Activated CD4-positive, alpha-beta T cell treated with anti-CD3 and anti-CD28 coated beads for 36 hours (primary cell): ENCODE measurements at regions not wholly inside any gene's neighbourhood (a gene's known extent, or its start where the extent isn't known, plus 50 kb on each side); places are given as distances from the start of the nearest gene placed in this dataset.

Experiments
- ATAC-seq: fragments of 200-7000 bp; cut with Tn5 transposase; one replicate; pipeline ENCODE4 v1.10.0; 2021; ENCODE audit warnings: mild to moderate bottlenecking, moderate library complexity
- CTCF ChIA-PET: fragments of 350-600 bp; sonication (Branson Sonifier 250); formaldehyde crosslinking; loops from one replicate; lab custom pipeline; 2021; ENCODE audit warnings: antibody characterized with exemption; lab: Charles Lee
- POLR2A ChIA-PET: fragments of 350-600 bp; sonication (Branson Sonifier 250); formaldehyde crosslinking; loops from one replicate; lab custom pipeline; 2021; ENCODE audit warnings: antibody characterized with exemption, inconsistent platforms; lab: Charles Lee
- DNase-seq: peaks from one replicate; pipeline ENCODE4 v3.0.0-alpha.2; 2020
- H3K27ac Mint-ChIP-seq: one replicate; pipeline ENCODE4 v1.8.0; 2021; ENCODE audit warnings: mixed read lengths
- H3K27me3 Mint-ChIP-seq: one replicate; pipeline ENCODE4 v1.8.0; 2021; ENCODE audit warnings: mixed read lengths
- H3K36me3 Mint-ChIP-seq: one replicate; pipeline ENCODE4 v1.8.0; 2021; ENCODE audit warnings: low read depth, mixed read lengths
- H3K4me1 Mint-ChIP-seq: one replicate; pipeline ENCODE4 v1.8.0; 2021; ENCODE audit warnings: mixed read lengths
- H3K4me3 Mint-ChIP-seq: one replicate; pipeline ENCODE4 v1.8.0; 2021; ENCODE audit warnings: mild to moderate bottlenecking, moderate library complexity, mixed read lengths
- H3K9me3 Mint-ChIP-seq: one replicate; pipeline ENCODE4 v1.8.0; 2021; ENCODE audit warnings: low read depth, mixed read lengths
- intact Hi-C, 2 experiments: fragments of 100-400 bp; cut with DNase I in 1 of 2; cut with micrococcal nuclease in 1 of 2; formaldehyde crosslinking; loops; one replicate each; pipeline versions ENCODE4 v1.14.2 to v1.15.1; 2022 to 2024; cut with DNase I, micrococcal nuclease

DNA sequence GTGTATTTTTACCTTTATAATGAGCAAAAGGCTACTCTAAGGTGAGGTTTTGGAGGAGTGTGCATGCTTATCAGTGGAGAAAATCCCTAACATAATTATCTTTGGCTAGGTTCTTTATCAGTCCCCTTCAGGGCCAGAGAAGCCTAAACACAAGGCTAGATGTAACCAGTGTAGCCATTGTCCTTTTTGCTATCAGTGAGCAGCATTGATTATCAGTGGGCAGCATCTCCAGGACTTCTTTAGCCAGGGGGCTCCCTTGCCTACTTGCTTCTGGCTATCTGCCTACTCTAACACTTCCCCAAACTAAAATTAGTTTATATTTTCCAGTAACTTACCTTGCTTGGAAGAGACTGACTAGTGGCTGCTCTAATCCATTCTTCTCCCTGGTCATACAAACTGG lies 595.6 kb downstream of the TRAM1L1 start:
- CTCF ChIA-PET, result no interaction called here
- no peaks in the 10 kb centered on the region for H3K4me1 Mint-ChIP-seq
- DNase-seq, result no peak

DNA sequence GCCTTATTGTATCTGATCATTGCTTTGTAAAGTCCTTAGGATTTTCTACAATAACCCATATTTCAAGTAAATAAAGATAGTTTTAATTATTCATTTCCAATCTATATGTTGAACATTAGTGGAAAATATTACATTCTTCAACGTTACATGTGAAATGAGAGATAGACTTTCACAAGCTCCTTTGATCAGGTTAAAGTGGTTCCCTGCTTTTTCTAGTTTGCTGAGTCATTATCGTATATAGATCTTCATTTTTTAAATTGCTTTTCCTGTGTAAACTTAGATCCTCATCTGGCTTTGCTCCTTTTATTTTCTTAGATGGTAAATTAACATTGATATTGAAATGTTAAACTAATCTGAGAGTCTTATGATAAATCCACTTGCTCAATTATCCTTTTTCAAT lies 599.0 kb downstream of the TRAM1L1 start:
- no peaks in the 10 kb centered on the region for H3K4me1 Mint-ChIP-seq
- H3K4me3 Mint-ChIP-seq, result no peak overlapping the region
- POLR2A ChIA-PET, result no interaction called here
- no peaks in the 10 kb centered on the region for H3K36me3 Mint-ChIP-seq
- H3K27me3 Mint-ChIP-seq, result no peaks in the 10 kb centered on the region
- intact Hi-C loops, result no loop called here
- ATAC-seq, result no peak
- H3K9me3 Mint-ChIP-seq, result peaks cover 3% of the 10 kb centered on the region
- no peak overlapping the region for H3K27ac Mint-ChIP-seq
- no peak for DNase-seq
- CTCF ChIA-PET, result no interaction called here

More for the DNA sequence above, 595.6 kb downstream of the TRAM1L1 start:
- Mint-ChIP-seq H3K36me3 (no peaks in the 10 kb centered on the region), H3K4me3 (no peak overlapping the region), H3K9me3 (peaks cover 3% of the 10 kb centered on the region), H3K27me3 (no peaks in the 10 kb centered on the region), H3K27ac (no peak overlapping the region)
- ATAC-seq, result no peak
- intact Hi-C loops, result no loop called here
- POLR2A ChIA-PET, result no interaction called here

DNA sequence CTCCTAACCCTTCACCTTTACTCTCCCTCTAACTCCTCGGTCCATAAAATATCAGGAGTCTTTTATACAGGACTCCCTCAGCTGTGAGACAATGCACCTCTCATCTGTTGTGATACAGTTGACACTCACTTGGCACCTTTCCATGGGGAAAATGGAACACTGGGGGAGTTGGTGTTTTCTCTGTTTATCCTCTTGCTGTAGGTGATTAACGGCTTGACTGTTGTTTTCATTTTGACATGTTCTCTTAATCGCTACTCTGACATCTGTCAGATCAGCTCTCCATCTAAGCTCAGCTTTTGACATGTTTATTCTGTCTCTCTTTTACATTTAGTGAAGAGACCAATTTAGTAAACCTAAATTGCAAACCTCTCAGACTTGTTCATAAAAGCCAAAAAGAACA lies 604.8 kb downstream of the TRAM1L1 start:
- no peaks in the 10 kb centered on the region for H3K4me1 Mint-ChIP-seq
- ChIA-PET CTCF (interaction anchor here (0.6 to 0.8 kb wide), 2 partner anchors 99 to 252 kb away, joined by 3 to 4 read pairs; no protein-coding TSS in a partner anchor), POLR2A (no interaction called here)
- no peak overlapping the region for H3K4me3 Mint-ChIP-seq
- no peaks in the 10 kb centered on the region for H3K36me3 Mint-ChIP-seq
- no peaks in the 10 kb centered on the region for H3K27me3 Mint-ChIP-seq
- no peak for ATAC-seq
- H3K27ac Mint-ChIP-seq, result no peak overlapping the region
- intact Hi-C loops, result no loop called here
- H3K9me3 Mint-ChIP-seq, result peaks cover 1% of the 10 kb centered on the region
- no peak for DNase-seq

DNA sequence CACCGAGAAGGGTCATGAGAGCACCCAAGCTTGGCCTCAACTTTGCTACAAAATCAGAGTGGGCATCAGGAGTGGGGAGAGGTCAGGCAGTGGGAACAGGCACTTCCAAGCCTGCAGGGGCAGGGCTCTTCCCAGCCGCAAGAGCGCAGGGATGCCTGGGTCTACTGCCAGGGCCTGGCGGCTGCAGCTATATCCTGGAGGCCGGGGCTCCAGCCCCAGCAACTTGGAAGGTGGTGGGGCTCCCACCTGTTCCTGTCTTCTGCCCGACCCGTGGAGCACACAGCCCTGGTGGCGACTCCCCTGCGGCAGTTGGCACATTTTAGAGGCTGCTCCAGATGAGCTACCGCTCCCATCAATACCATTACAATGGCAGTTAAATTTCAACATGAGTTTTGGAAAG lies 607.0 kb downstream of the TRAM1L1 start:
- peaks cover 1% of the 10 kb centered on the region for H3K9me3 Mint-ChIP-seq
- intact Hi-C loops, result no loop called here
- H3K4me3 Mint-ChIP-seq, result no peak overlapping the region
- H3K27me3 Mint-ChIP-seq, result no peaks in the 10 kb centered on the region
- DNase-seq, result no peak
- H3K36me3 Mint-ChIP-seq, result no peaks in the 10 kb centered on the region
- POLR2A ChIA-PET, result no interaction called here
- no peaks in the 10 kb centered on the region for H3K4me1 Mint-ChIP-seq
- no peak for ATAC-seq
- CTCF ChIA-PET, result no interaction called here
- H3K27ac Mint-ChIP-seq, result no peak overlapping the region

DNA sequence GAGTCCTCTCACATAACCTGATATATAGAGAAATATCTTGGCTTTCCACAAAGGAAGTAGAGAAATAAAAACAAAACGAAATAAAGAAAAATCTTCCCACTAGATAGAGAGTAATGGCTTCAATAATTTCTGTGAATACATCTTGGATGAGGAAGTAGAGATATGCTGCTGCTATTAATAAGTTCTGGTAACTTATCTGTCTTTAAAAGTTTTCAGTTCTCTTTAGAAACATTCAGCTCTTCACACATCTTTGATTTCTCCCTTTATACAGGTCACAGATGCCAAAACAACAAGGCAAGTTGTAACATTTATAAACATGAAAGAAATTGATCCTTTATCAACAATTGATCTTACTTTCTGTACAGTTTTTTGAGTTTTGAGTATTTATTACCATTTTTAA lies 615.8 kb downstream of the TRAM1L1 start:
- CTCF ChIA-PET, result no interaction called here
- POLR2A ChIA-PET, result no interaction called here
- Mint-ChIP-seq H3K36me3 (no peaks in the 10 kb centered on the region), H3K27me3 (no peaks in the 10 kb centered on the region), H3K9me3 (no peaks in the 10 kb centered on the region), H3K4me3 (no peak overlapping the region), H3K27ac (no peak overlapping the region), H3K4me1 (no peaks in the 10 kb centered on the region)
- DNase-seq (no peak), ATAC-seq (no peak)
- intact Hi-C loops, result no loop called here

DNA sequence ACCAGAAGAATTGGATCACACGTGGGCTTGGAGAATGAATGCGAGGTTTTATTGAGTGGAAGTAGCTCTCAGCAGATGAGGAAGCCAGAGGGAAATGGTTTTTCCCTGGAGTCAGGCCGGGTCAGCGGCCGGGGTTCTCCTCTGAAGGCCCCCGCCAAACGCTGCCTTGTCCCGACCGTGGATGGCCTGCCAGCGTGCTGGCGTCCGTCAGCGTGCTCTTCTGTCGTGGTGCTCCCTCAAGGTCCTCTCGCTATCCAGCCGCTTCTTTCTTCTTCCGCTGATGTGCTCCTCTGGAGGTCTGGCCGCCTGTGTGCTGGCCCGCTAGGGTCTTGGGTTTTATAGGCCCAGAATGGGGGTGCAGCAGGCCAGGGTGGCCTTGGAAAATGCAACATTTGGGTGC lies 632.2 kb downstream of the TRAM1L1 start:
- no peak overlapping the region for H3K27ac Mint-ChIP-seq
- intact Hi-C loops, result no loop called here
- no peaks in the 10 kb centered on the region for H3K36me3 Mint-ChIP-seq
- no peak for ATAC-seq
- no peak for DNase-seq
- H3K4me1 Mint-ChIP-seq, result no peaks in the 10 kb centered on the region
- H3K27me3 Mint-ChIP-seq, result no peaks in the 10 kb centered on the region
- no peaks in the 10 kb centered on the region for H3K9me3 Mint-ChIP-seq
- H3K4me3 Mint-ChIP-seq, result no peak overlapping the region
- ChIA-PET POLR2A (no interaction called here), CTCF (no interaction called here)

DNA sequence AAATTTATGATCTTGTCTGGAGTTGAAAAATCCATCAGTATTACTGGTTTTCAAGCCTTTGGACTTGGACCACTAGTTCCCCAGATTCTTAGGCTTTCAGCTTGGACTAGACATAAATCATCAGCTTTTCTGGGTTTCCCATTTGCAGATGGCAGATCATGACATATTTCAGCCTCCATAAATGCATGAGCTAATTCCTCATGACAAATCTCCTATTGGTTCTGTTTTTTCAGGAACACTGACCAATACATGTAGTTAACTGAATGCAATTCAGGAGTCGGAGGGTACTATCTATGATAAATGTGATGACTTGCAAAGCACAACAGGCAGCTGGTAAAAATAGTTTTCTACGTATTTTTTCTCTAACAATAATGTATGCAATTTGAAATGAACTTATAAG lies 635.6 kb downstream of the TRAM1L1 start:
- Mint-ChIP-seq H3K9me3 (no peaks in the 10 kb centered on the region), H3K36me3 (no peaks in the 10 kb centered on the region), H3K27ac (no peak overlapping the region), H3K4me1 (no peaks in the 10 kb centered on the region), H3K4me3 (no peak overlapping the region), H3K27me3 (no peaks in the 10 kb centered on the region)
- ATAC-seq (no peak), DNase-seq (no peak)
- intact Hi-C loops, result no loop called here
- ChIA-PET POLR2A (no interaction called here), CTCF (interaction anchor here (0.9 kb wide), 1 partner anchor 11 kb away, joined by 3 read pairs; no protein-coding TSS in a partner anchor)

DNA sequence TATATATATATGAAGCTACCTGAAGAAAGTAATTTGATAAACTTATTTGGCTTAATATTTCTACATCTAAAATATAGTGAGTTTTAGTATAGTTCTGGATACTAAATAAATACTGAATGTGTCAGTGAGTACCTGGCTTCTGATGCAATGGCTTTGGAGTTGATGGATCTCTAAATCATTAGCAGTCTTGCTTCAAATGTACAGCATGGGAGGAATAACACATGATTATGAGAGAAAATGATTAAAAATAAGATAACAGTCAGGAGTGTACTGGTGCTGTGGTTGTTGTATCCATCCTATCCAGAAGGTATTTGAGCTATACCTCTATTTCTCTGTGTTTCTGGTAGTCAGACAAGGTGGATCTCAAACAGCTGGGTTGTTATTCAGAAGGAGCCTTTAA lies 641.3 kb downstream of the TRAM1L1 start:
- ATAC-seq (no peak), DNase-seq (no peak)
- no peak overlapping the region for H3K4me3 Mint-ChIP-seq
- no peak overlapping the region for H3K27ac Mint-ChIP-seq
- ChIA-PET POLR2A (no interaction called here), CTCF (no interaction called here)
- intact Hi-C loops, result no loop called here
- no peaks in the 10 kb centered on the region for H3K4me1 Mint-ChIP-seq
- H3K9me3 Mint-ChIP-seq, result no peaks in the 10 kb centered on the region
- H3K36me3 Mint-ChIP-seq, result no peaks in the 10 kb centered on the region
- H3K27me3 Mint-ChIP-seq, result no peaks in the 10 kb centered on the region

DNA sequence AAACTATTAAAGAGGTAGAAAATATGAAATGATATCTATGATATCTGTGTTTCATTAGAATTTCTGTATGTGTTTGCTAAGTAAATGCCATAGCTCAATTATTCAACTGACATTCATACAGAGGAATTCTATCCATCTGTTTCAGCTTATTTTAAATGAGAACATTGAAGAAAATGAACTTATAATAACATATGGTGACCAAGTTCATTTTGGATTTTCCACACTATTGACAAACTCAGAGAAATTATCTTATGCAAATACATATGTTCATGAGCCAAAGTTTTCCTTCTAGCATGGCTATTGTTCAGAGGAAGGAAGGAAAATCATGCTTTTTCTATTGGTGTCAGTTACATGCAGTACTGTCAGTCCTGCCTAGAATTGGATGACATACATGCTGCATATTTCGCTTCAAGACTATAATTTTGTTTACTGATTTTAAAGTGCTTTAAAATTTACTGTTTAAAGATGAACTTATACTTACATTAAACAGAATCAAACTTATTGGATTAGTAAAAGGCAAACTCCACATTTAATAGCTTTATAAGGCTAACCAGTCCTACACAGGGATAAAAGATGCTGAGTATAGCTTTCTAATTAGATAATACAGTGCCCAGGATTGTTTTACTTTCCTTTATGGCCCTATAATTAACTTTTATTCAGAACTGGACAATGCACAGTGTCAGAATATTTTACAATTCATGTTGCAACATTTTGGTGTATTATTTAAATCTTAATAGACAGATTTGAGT lies 646.2 kb downstream of the TRAM1L1 start:
- intact Hi-C loops, result no loop called here
- Mint-ChIP-seq H3K9me3 (no peaks in the 10 kb centered on the region), H3K4me1 (no peaks in the 10 kb centered on the region), H3K36me3 (no peaks in the 10 kb centered on the region), H3K4me3 (no peak overlapping the region), H3K27me3 (no peaks in the 10 kb centered on the region), H3K27ac (no peak overlapping the region)
- ChIA-PET POLR2A (no interaction called here), CTCF (interaction anchor here (0.6 to 0.9 kb wide), 2 partner anchors 11 to 47 kb away, joined by 3 read pairs; no protein-coding TSS in a partner anchor)
- ATAC-seq (no peak), DNase-seq (no peak)

DNA sequence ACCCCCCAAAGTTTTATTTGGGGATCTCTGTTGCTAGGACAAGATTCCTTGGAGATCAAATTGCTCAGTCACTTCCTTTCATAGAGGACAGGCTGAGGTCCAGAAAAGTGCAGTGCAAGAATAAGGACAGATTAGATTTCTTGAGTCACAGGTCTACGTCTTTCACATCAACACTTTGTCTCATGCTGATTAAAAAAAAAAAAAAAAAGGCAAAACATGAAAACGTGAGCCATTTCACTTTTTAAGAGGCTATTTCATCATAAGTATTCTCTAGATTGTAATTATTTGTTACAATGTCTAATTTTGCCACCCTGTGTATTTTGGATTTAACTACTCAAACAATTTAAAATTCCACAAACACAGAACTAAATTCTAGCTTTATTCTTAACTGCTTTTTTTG lies 647.0 kb downstream of the TRAM1L1 start:
- POLR2A ChIA-PET, result no interaction called here
- no peak for ATAC-seq
- intact Hi-C loops, result no loop called here
- no peaks in the 10 kb centered on the region for H3K4me1 Mint-ChIP-seq
- no peaks in the 10 kb centered on the region for H3K36me3 Mint-ChIP-seq
- DNase-seq, result no peak
- H3K27ac Mint-ChIP-seq, result no peak overlapping the region
- CTCF ChIA-PET, result interaction anchor here (0.6 kb wide), 1 partner anchor 46 kb away, joined by 3 read pairs; no protein-coding TSS in a partner anchor
- no peak overlapping the region for H3K4me3 Mint-ChIP-seq
- H3K9me3 Mint-ChIP-seq, result no peaks in the 10 kb centered on the region
- H3K27me3 Mint-ChIP-seq, result no peaks in the 10 kb centered on the region

DNA sequence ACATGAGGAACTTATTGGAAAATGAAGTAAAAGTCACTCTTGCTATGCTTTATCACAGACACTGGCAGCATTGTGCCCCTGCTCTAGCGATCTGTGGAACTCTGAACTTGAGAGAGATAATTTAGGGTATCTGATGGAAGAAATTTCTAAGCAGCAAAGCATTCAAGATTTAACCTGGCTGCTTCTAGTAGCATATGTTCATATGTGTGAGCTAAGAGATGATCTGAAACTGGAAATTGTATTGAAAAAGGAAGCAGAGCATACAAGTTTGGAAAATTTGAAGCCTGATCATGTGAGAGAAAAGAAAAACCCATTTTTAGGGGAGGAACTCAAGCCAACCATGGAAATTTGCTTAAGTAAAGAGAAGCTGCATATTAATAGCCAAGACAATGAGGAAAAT lies 657.7 kb downstream of the TRAM1L1 start:
- Mint-ChIP-seq H3K36me3 (no peaks in the 10 kb centered on the region), H3K4me1 (no peaks in the 10 kb centered on the region), H3K27me3 (no peaks in the 10 kb centered on the region), H3K4me3 (no peak overlapping the region), H3K27ac (no peak overlapping the region), H3K9me3 (peaks cover 23% of the 10 kb centered on the region)
- ChIA-PET POLR2A (no interaction called here), CTCF (no interaction called here)
- intact Hi-C loops, result no loop called here
- DNase-seq (no peak), ATAC-seq (no peak)

DNA sequence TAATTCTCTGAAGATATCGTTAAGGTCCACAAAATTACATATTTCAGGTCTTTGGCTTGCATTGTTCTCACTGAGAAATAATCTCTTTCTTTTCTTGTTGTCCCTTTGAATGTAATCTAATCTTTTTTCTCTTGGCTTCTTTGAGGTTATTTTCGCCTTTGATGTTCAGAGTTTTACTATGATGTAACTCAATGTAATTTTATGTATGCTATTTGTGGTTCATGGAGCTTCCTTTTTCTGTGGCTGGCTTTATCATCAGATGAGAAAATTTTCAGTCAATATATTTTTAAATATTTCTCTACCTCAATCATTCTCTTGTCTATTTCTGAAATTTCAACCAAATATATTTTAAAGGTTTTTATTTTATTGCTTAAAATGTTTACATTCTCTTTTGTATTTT lies 672.2 kb downstream of the TRAM1L1 start:
- ATAC-seq (no peak), DNase-seq (no peak)
- ChIA-PET CTCF (no interaction called here), POLR2A (no interaction called here)
- Mint-ChIP-seq H3K27ac (no peak overlapping the region), H3K4me1 (no peaks in the 10 kb centered on the region), H3K27me3 (no peaks in the 10 kb centered on the region), H3K9me3 (peaks cover 5% of the 10 kb centered on the region), H3K36me3 (no peaks in the 10 kb centered on the region), H3K4me3 (no peak overlapping the region)
- intact Hi-C loops, result no loop called here
